Heart left ventricle (tissue), 16 donors: ENCODE measurements at regions not wholly inside any gene's neighbourhood (a gene's known extent, or its start where the extent isn't known, plus 50 kb on each side); places are given as distances from the start of the nearest gene placed in this dataset.

Experiments used
- ATAC-seq, 4 donors: fragments of 200-7000 bp; cut with Tn5 transposase; one replicate each; pipeline ENCODE4 v1.9.1; 2020 to 2022; ENCODE audit warnings: moderate library complexity in 4 of 4, mild to moderate bottlenecking in 3 of 4, moderate number of reproducible peaks in 1 of 4
- DNase-seq, 5 donors: peaks; one replicate each; pipeline ENCODE4 v3.0.0-alpha.2; 2020
- H3K27ac ChIP-seq, 12 donors: fragments of 200-600 bp; sonication (generic) in 4 of 12; one replicate each; pipeline versions ENCODE4 v1.5.0 to v1.8.0; 2016 to 2022; ENCODE audit warnings: mild to moderate bottlenecking in 2 of 12
- H3K27me3 ChIP-seq, 9 donors: fragments of 200-600 bp; sonication (generic) in 2 of 9; one replicate each; pipeline versions ENCODE4 v1.5.1 to v1.8.0; 2016 to 2022; ENCODE audit warnings: mild to moderate bottlenecking in 3 of 9
- H3K36me3 ChIP-seq, 9 donors: fragments of 200-600 bp; sonication (generic) in 2 of 9; one replicate each; pipeline versions ENCODE4 v1.5.0 to v1.8.0; 2018 to 2022; ENCODE audit warnings: mild to moderate bottlenecking in 2 of 9
- H3K4me1 ChIP-seq, 12 donors: fragments of 200-600 bp; sonication (generic) in 4 of 12; one replicate each; pipeline versions ENCODE4 v1.5.0 to v1.8.0; 2016 to 2022; ENCODE audit warnings: mild to moderate bottlenecking in 3 of 12
- H3K4me3 ChIP-seq, 12 donors: fragments of 200-600 bp; sonication (generic) in 4 of 12; one replicate each; pipeline versions ENCODE4 v1.5.0 to v1.8.0; 2017 to 2022; ENCODE audit warnings: mild to moderate bottlenecking in 9 of 12, moderate library complexity in 4 of 12
- H3K9me3 ChIP-seq, 12 donors: fragments of 200-600 bp; sonication (generic) in 4 of 12; one replicate each; pipeline versions ENCODE4 v1.5.0 to v1.8.0; 2016 to 2022; ENCODE audit warnings: mild to moderate bottlenecking in 1 of 12
- POLR2A ChIP-seq, 2 donors: fragments of 450-650 bp; IDR thresholded peaks; one replicate each; pipeline ENCODE4 v1.6.1; 2017; ENCODE audit warnings: antibody characterized with exemption in 2 of 2, mild to moderate bottlenecking in 2 of 2, moderate library complexity in 2 of 2
- WGBS, 4 donors: extraction: QIAGEN DNeasy Blood & Tissue Kit in 2 of 4; methylation state at CpG; one replicate each; pipeline versions ENCODE4 v1.1.5 to v1.1.7; 2013 to 2018; 5-methylcytosine and 5-hydroxymethylcytosine counted together
- intact Hi-C, 10 donors: fragments of 100-400 bp; cut with DNase I; formaldehyde crosslinking; loops; one replicate each; pipeline versions ENCODE4 v1.11.1 to v1.14.2; 2022
- TF ChIP-seq, protein P1 (sequence below), 12 donors: fragments of 200-600 bp; sonication (generic) in 4 of 12; IDR thresholded peaks; one replicate each; pipeline versions ENCODE4 v1.5.0 to v1.8.0; 2018 to 2022; ENCODE audit warnings: antibody characterized with exemption in 12 of 12, mild to moderate bottlenecking in 5 of 12
- donor health status: ischemic (EF 13 %, LVEDD 7.1; RV severe dilation, severe dysfunction).
- donor health status: healthy with polysubstance abuse.
- donor health status: DM: no; HTN: yes; CAD: no.
- donor health status: DM: no; HTN: no; CAD: no.
- donor health status: ischemic (EF 25% LVEDD 6.9; RV normal size, moderate dysfunction).
- donor health status: ischemic (EF 25% LVEDD 5.7; RV mildly dilated, moderate dysfunction).
- donor health status: healthy.
- donor health status: DM: yes; HTN: yes; CAD: no.
- donor health status: ischemic (EF 35%, LVEDD 5.7; RV mildly dilated, moderate dysfunction).
- donor health status: nonischemic (EF 11% LVEDD 7.7; RV severe dilation, severe dysfunction).
- donor health status: DM: yes; HTN: yes; CAD: no.
- donor health status: PGD.
- donor health status: ischemic (EF 29% LVEDD 5.4; RV normal size, mild dysfunction).
- donor health status: nonischemic (EF 23%, LVEDD 6.1; RV moderate dilation, normal function).

DNA sequence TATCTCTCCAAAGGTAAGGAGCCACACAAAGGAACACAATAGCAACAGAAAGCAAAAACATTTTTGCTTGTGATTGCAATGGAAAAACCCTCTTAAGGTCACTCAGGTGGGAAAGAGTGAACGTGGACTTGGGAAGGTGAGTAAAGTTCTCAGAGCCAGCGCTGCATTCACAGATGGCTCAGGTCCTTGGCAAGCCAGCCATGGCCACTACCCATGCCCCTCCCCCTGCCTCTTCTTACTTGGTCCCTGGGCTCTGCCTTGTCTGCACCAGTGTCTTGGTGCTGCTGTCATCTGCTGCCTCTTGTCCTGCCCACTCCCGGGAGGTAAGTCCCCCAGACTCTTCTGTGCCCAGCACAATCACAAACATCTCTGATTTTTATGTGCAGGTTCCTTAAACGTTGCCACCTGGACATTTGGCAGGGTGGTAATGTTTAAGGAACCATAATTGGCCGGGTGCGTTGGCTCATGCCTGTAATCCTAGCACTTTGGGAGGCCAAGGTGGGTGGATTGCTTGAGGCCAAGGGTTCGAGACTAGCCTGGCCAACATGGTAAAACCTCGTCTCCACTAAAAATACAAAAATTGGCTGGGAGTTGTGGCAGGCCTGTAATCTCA, 74.6 kb downstream of the FEM1C start:
- H3K27me3 ChIP-seq: no peaks in the 10 kb centered on the region
- H3K4me1 ChIP-seq: peaks cover 0 to 26% (median 17%) of the 10 kb centered on the region in 12 donors
- peak in 1 of 4 donors; percentile 18 for ATAC-seq
- intact Hi-C loops: no loop called here
- TF ChIP-seq, protein P1, sequence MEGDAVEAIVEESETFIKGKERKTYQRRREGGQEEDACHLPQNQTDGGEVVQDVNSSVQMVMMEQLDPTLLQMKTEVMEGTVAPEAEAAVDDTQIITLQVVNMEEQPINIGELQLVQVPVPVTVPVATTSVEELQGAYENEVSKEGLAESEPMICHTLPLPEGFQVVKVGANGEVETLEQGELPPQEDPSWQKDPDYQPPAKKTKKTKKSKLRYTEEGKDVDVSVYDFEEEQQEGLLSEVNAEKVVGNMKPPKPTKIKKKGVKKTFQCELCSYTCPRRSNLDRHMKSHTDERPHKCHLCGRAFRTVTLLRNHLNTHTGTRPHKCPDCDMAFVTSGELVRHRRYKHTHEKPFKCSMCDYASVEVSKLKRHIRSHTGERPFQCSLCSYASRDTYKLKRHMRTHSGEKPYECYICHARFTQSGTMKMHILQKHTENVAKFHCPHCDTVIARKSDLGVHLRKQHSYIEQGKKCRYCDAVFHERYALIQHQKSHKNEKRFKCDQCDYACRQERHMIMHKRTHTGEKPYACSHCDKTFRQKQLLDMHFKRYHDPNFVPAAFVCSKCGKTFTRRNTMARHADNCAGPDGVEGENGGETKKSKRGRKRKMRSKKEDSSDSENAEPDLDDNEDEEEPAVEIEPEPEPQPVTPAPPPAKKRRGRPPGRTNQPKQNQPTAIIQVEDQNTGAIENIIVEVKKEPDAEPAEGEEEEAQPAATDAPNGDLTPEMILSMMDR (IDR thresholded peaks at IDR 0.05): no peak
- no peak for TF ChIP-seq POLR2A (IDR thresholded peaks at IDR 0.05)
- no peak overlapping the region for H3K27ac ChIP-seq
- DNase-seq: no peak
- H3K36me3 ChIP-seq: no peaks in the 10 kb centered on the region
- 83 to 92% (median 89%) methylated on average over 7 to 8 of the region's 8 CpGs for WGBS, 4 donors
- H3K4me3 ChIP-seq: no peak overlapping the region
- no peaks in the 10 kb centered on the region for H3K9me3 ChIP-seq

DNA sequence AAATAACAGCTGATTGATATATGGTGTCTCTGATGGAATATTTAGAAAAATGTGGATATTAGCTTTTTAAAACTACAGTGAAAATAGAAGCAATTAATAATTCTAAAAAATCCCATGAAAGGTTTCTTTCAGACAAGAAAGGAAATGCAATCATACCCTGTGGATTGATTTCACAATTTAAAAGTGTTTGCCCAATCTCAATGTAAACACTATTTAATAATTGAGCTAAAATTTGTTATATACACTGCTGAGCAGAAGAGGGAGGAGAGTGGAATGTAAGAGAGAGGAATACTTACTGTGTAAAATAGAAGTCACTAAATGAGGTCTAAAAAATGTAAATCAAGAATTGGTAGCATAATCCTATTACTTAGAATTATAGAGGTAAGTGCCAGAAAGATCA, 76.9 kb downstream of the FEM1C start:
- Histone ChIP-seq H3K9me3 (no peaks in the 10 kb centered on the region), H3K4me1 (peaks cover 0 to 34% (median 15%) of the 10 kb centered on the region in 12 donors), H3K36me3 (no peaks in the 10 kb centered on the region), H3K27ac (no peak overlapping the region), H3K4me3 (no peak overlapping the region), H3K27me3 (no peaks in the 10 kb centered on the region)
- no peak for TF ChIP-seq POLR2A (IDR thresholded peaks at IDR 0.05)
- TF ChIP-seq, protein P1 (IDR thresholded peaks at IDR 0.05): no peak
- intact Hi-C loops: no loop called here
- no peak for DNase-seq
- no peak for ATAC-seq

DNA sequence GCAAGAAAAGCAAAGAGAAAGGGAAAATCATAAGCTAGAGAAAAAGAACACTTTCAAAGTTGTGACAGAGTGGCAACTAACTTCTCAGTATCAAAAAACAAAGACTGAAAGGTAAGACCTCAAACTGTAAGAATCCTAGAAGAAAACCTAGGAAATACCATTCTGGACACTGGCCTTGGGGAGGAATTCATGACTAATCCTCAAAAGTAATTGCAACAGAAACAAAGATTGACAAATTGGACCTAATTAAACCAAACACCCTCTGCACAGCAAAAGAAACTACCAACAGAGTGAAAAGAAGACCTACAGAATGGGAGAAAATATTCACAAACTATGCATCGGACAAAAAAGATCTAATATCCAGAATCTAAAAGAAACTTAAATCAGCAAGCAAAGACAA, 79.1 kb downstream of the FEM1C start:
- 90 to 99% (median 95%) methylated on average over 1 of the region's 1 CpG for WGBS, 4 donors
- intact Hi-C loops: no loop called here
- Histone ChIP-seq H3K36me3 (no peaks in the 10 kb centered on the region), H3K27ac (no peak overlapping the region), H3K9me3 (no peaks in the 10 kb centered on the region), H3K4me1 (peaks cover 0 to 39% (median 15%) of the 10 kb centered on the region in 12 donors), H3K27me3 (no peaks in the 10 kb centered on the region), H3K4me3 (no peak overlapping the region)
- TF ChIP-seq, protein P1 (IDR thresholded peaks at IDR 0.05): no peak
- TF ChIP-seq POLR2A (IDR thresholded peaks at IDR 0.05): no peak
- ATAC-seq: no peak
- DNase-seq: no peak

DNA sequence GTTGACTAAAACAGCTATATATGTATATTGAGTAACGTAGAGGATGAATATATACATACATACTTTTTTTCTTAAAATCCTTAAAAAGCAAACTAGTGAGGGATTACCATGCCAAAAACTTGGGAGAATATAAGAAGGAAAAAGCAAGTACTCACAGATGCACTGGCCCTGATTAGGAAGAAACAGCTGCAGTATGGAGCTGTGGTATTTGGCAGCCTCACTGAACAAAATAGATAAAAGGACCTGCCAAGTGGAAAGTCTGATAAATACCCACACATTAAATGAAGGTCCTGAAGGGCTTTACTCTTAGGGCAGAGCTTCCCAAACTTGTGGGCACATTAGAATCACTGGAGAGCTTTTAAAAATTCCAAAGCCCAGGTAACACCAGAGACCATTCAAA, 80.6 kb downstream of the FEM1C start:
- intact Hi-C loops: loop anchor here in 4 of 10 donors (5.0 kb wide), 4 partner anchors 37 to 78 kb away; partner anchors contain the start of gene FEM1C (in 3 of the 4)
- ATAC-seq (peak in 1 of 4 donors; percentile 39), DNase-seq (no peak)
- H3K9me3 ChIP-seq: no peaks in the 10 kb centered on the region
- H3K27me3 ChIP-seq: no peaks in the 10 kb centered on the region
- no peak overlapping the region for H3K4me3 ChIP-seq
- TF ChIP-seq POLR2A (IDR thresholded peaks at IDR 0.05): no peak
- TF ChIP-seq, protein P1 (IDR thresholded peaks at IDR 0.05): no peak
- WGBS, 4 donors: 31 to 42% (median 33%) methylated on average over 1 of the region's 1 CpG
- peaks cover 0 to 46% (median 27%) of the 10 kb centered on the region in 12 donors for H3K4me1 ChIP-seq
- no peaks in the 10 kb centered on the region for H3K36me3 ChIP-seq
- peak overlapping the region in 3 of 12 donors; percentile 26 to 47 (median 35) for H3K27ac ChIP-seq
